SJSA1 (cell line): ENCODE measurements at regions not wholly inside any gene's neighbourhood (a gene's known extent, or its start where the extent isn't known, plus 50 kb on each side); places are given as distances from the start of the nearest gene placed in this dataset.
"Not testable (repeated sequence)": the region's sequence is repeated elsewhere in the genome, so short reads cannot be mapped to it uniquely, and the experiment has no call there.

Experiments used
- DNase-seq, 2 experiments: peaks; one replicate each; pipeline ENCODE4 v3.0.0-alpha.2; 2015 to 2020; ENCODE audit warnings: low spot score in 2 of 2, low read depth in 1 of 2
- H3K27ac ChIP-seq: fragments of 250-450 bp; sonication (Bioruptor Pico); 2 replicates; pipeline ENCODE4 v1.5.1; 2020; ENCODE audit warnings: mild to moderate bottlenecking, moderate library complexity
- H3K27me3 ChIP-seq: fragments of 250-450 bp; sonication (Bioruptor Pico); replicated peaks from 2 replicates; pipeline ENCODE4 v1.5.1; 2020; ENCODE audit warnings: mild to moderate bottlenecking, moderate library complexity
- H3K36me3 ChIP-seq: fragments of 250-450 bp; sonication (Bioruptor Pico); 2 replicates; pipeline ENCODE4 v1.5.1; 2020; ENCODE audit warnings: mild to moderate bottlenecking
- H3K4me1 ChIP-seq: fragments of 250-450 bp; sonication (Bioruptor Pico); replicated peaks from 2 replicates; pipeline ENCODE4 v1.6.1; 2021; ENCODE audit warnings: mild to moderate bottlenecking
- H3K4me3 ChIP-seq: fragments of 250-450 bp; sonication (Bioruptor Pico); 2 replicates; pipeline ENCODE4 v1.5.1; 2020; ENCODE audit warnings: mild to moderate bottlenecking
- H3K9me3 ChIP-seq: fragments of 250-450 bp; sonication (Bioruptor Pico); replicated peaks from 2 replicates; pipeline ENCODE4 v1.5.1; 2020; ENCODE audit warnings: mild to moderate bottlenecking

DNA sequence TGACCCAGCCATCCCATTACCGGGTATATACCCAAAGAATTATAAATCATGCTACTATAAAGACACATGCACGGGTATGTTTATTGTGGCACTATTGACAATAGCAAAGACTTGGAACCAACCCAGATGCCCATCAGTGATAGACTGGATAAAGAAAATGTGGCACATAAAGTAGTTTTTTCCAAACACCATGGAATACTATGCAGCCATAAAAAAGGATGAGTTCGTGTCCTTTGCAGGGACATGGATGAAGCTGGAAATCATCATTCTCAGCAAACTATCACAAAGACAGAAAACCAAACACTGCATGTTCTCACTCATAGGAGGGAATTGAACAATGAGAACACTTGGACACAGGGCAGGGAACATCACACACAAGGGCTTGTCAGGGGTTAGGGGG, 1268.9 kb upstream of the NUDT12 start:
- not testable (repeated sequence) for H3K27ac ChIP-seq, H3K9me3 ChIP-seq, H3K36me3 ChIP-seq, H3K4me1 ChIP-seq, H3K4me3 ChIP-seq, H3K27me3 ChIP-seq, DNase-seq

- Histone ChIP-seq H3K4me1 (no peaks in the 10 kb centered on the region), H3K27me3 (no peaks in the 10 kb centered on the region), H3K9me3 (no peaks in the 10 kb centered on the region), H3K4me3 (no peak overlapping the region), H3K36me3 (no peaks in the 10 kb centered on the region), H3K27ac (no peak overlapping the region)
- DNase-seq, result no peak
These were observed 1259.0 kb upstream of the NUDT12 start for GRCh38 chr5:104821606-104822005.

GRCh38 chr5:104817127-104817526, 1254.5 kb upstream of the NUDT12 start:
- no peaks in the 10 kb centered on the region for H3K9me3 ChIP-seq
- H3K27ac ChIP-seq, result no peak overlapping the region
- DNase-seq, result no peak
- no peaks in the 10 kb centered on the region for H3K36me3 ChIP-seq
- no peaks in the 10 kb centered on the region for H3K4me1 ChIP-seq
- H3K27me3 ChIP-seq, result no peaks in the 10 kb centered on the region
- no peak overlapping the region for H3K4me3 ChIP-seq

DNA sequence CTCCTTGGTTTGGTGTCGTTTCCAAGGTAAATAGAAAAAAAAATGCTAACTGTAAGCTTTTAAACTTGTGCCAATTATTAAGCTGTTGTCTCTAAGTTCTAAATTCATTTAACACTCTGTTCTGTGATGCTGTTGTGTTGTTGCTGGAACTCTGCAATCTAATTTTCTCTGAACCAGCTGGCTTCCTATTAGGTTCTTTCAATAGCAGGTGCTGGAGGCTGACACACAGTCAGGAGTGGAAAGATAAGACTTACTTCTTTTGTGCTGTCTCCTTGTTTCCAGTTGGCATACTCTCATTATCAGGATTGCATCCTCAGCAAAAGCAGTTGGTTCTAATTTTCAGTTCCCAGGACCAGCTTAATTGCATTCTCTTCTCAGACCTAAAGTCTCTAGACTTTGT, 1252.6 kb upstream of the NUDT12 start:
- DNase-seq, result no peak
- Histone ChIP-seq H3K4me1 (no peaks in the 10 kb centered on the region), H3K36me3 (no peaks in the 10 kb centered on the region), H3K9me3 (no peaks in the 10 kb centered on the region), H3K4me3 (no peak overlapping the region), H3K27me3 (no peaks in the 10 kb centered on the region), H3K27ac (no peak overlapping the region)

GRCh38 chr5:104800440-104801048, 1238.0 kb upstream of the NUDT12 start:
- Histone ChIP-seq H3K4me3 (no peak overlapping the region), H3K27ac (no peak overlapping the region), H3K36me3 (no peaks in the 10 kb centered on the region), H3K9me3 (peaks cover 3% of the 10 kb centered on the region; the same call in 1 of the 2 replicates), H3K27me3 (no peaks in the 10 kb centered on the region), H3K4me1 (no peaks in the 10 kb centered on the region)
- no peak for DNase-seq

GRCh38 chr5:104793755-104794080, 1231.1 kb upstream of the NUDT12 start:
- no peak overlapping the region for H3K27ac ChIP-seq
- no peaks in the 10 kb centered on the region for H3K36me3 ChIP-seq
- no peak overlapping the region for H3K4me3 ChIP-seq
- H3K4me1 ChIP-seq, result no peaks in the 10 kb centered on the region
- DNase-seq, result no peak
- H3K27me3 ChIP-seq, result no peaks in the 10 kb centered on the region
- no peaks in the 10 kb centered on the region; the same call in 1 of the 2 replicates for H3K9me3 ChIP-seq

GRCh38 chr5:104793031-104793754, 1230.6 kb upstream of the NUDT12 start:
- no peak for DNase-seq

GRCh38 chr5:104789366-104789765, 1226.8 kb upstream of the NUDT12 start:
- Histone ChIP-seq H3K4me1 (no peaks in the 10 kb centered on the region), H3K36me3 (no peaks in the 10 kb centered on the region), H3K27ac (no peak overlapping the region), H3K4me3 (no peak overlapping the region), H3K27me3 (no peaks in the 10 kb centered on the region), H3K9me3 (no peaks in the 10 kb centered on the region; the same call in 1 of the 2 replicates)
- no peak for DNase-seq

More at GRCh38 chr5:104793031-104793754, 1230.6 kb upstream of the NUDT12 start:
- no peak overlapping the region for H3K4me3 ChIP-seq
- H3K27ac ChIP-seq, result no peak overlapping the region
- H3K9me3 ChIP-seq, result no peaks in the 10 kb centered on the region; the same call in 1 of the 2 replicates
- no peaks in the 10 kb centered on the region for H3K4me1 ChIP-seq
- H3K27me3 ChIP-seq, result no peaks in the 10 kb centered on the region
- H3K36me3 ChIP-seq, result no peaks in the 10 kb centered on the region

- no peaks in the 10 kb centered on the region for H3K4me1 ChIP-seq
- no peak for DNase-seq
- no peaks in the 10 kb centered on the region for H3K27me3 ChIP-seq
- no peak overlapping the region for H3K27ac ChIP-seq
- H3K36me3 ChIP-seq, result no peaks in the 10 kb centered on the region
- peaks cover 5% of the 10 kb centered on the region for H3K9me3 ChIP-seq
- no peak overlapping the region for H3K4me3 ChIP-seq
These were observed 1222.5 kb upstream of the NUDT12 start for GRCh38 chr5:104785097-104785496.

DNA sequence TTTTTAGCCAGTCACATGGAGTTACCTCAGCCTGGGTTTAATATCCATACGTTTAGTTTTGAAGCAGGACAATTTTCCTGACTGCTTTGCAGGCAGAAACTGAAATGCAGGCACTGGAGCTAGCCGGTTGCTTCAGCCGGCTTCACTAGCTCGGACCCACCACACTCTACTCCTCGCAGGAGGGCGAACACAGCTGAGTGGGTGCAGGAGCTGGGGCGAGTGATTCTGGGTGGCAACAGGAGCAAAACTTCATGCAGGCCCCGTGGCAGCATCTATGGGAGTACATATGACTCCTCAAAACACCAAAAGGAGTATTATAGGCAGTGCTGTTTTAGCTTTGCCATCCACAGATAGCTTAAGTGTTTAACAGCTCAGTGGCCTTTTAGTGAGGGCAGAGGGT, 1211.8 kb upstream of the NUDT12 start:
- no peaks in the 10 kb centered on the region for H3K4me1 ChIP-seq
- peaks cover 3% of the 10 kb centered on the region for H3K9me3 ChIP-seq
- no peak overlapping the region for H3K4me3 ChIP-seq
- no peak for DNase-seq
- no peaks in the 10 kb centered on the region for H3K27me3 ChIP-seq
- no peak overlapping the region for H3K27ac ChIP-seq
- no peaks in the 10 kb centered on the region for H3K36me3 ChIP-seq

DNA sequence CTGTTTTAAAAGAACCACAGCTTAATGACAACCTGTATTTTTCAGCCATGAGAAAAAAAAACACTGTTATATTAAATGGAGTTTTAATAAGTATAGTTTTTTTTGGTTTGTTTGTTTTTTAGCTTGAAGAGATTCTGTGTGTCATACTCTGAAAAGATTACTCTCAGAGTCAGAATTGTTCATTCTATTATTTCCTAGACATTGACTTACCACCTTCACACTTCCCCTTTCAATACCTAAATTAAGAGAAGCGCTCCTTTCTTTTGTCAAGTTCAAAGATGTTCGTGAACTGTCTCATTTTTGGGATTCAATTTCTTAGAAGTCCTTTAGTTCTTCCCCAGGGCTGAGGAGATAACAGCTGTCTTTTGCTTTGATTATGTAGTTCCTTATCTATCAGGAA, 1201.6 kb upstream of the NUDT12 start:
- H3K4me3 ChIP-seq, result no peak overlapping the region
- no peaks in the 10 kb centered on the region for H3K9me3 ChIP-seq
- H3K27ac ChIP-seq, result no peak overlapping the region
- no peaks in the 10 kb centered on the region for H3K36me3 ChIP-seq
- DNase-seq, result no peak
- no peaks in the 10 kb centered on the region for H3K4me1 ChIP-seq
- H3K27me3 ChIP-seq, result no peaks in the 10 kb centered on the region

DNA sequence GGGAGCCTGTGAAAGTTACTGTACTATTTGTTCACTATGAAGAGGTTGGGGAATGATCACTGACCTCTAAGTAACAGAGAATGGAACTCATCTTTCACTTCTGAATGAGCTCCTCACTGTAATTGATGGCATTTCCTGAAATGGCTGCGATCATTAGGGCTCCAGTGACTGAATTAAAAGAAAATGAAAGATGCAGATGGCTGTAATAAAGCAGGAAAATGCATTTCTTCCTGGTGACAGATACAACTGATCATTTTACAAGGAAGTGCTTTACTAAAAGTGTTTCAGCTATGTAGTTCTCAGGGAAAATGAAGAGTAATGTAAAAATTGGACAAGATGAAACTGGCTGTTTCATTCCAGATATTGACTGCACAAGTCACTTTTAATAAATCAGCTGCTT, 1200.6 kb upstream of the NUDT12 start:
- H3K36me3 ChIP-seq, result no peaks in the 10 kb centered on the region
- no peak overlapping the region for H3K4me3 ChIP-seq
- no peak overlapping the region for H3K27ac ChIP-seq
- DNase-seq, result no peak
- no peaks in the 10 kb centered on the region for H3K4me1 ChIP-seq
- H3K9me3 ChIP-seq, result no peaks in the 10 kb centered on the region
- H3K27me3 ChIP-seq, result no peaks in the 10 kb centered on the region

- Histone ChIP-seq H3K27ac (no peak overlapping the region), H3K9me3 (no peaks in the 10 kb centered on the region), H3K27me3 (no peaks in the 10 kb centered on the region), H3K4me3 (no peak overlapping the region), H3K36me3 (no peaks in the 10 kb centered on the region), H3K4me1 (no peaks in the 10 kb centered on the region)
- DNase-seq, result no peak
These were observed 1195.3 kb upstream of the NUDT12 start for GRCh38 chr5:104757915-104758314.

GRCh38 chr5:104755806-104756205, 1193.2 kb upstream of the NUDT12 start:
- Histone ChIP-seq H3K27me3 (no peaks in the 10 kb centered on the region), H3K27ac (no peak overlapping the region), H3K36me3 (no peaks in the 10 kb centered on the region), H3K4me1 (no peaks in the 10 kb centered on the region), H3K4me3 (no peak overlapping the region), H3K9me3 (no peaks in the 10 kb centered on the region)
- no peak for DNase-seq
